ENCODE measurements at regions not wholly inside any gene's neighbourhood (a gene's known extent, or its start where the extent isn't known, plus 50 kb on each side); places are given as distances from the start of the nearest gene placed in this dataset.
"Not testable (repeated sequence)": the region's sequence is repeated elsewhere in the genome, so short reads cannot be mapped to it uniquely, and the experiment has no call there.

DNA sequence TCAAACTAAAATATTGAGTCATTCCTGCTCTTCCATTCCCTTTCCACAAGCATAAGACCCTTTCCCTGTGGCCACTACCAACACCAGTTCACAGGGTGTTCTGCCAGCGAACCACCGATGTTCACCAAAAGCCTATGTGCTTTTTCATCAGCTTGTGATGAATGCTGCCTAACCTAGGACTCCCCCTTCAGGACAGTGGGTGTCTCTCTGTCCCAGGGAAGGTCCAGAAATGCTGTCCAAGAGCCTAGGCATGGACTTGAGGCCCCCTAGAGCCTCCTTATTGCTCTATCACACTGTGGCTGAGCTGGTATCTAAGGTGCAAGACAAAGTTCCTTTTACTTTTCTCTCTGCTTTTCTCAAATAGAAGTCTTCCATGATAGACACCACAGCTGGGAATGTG is 1015.6 kb downstream of the PCDH19 start:
- no peak for DNase-seq

DNA sequence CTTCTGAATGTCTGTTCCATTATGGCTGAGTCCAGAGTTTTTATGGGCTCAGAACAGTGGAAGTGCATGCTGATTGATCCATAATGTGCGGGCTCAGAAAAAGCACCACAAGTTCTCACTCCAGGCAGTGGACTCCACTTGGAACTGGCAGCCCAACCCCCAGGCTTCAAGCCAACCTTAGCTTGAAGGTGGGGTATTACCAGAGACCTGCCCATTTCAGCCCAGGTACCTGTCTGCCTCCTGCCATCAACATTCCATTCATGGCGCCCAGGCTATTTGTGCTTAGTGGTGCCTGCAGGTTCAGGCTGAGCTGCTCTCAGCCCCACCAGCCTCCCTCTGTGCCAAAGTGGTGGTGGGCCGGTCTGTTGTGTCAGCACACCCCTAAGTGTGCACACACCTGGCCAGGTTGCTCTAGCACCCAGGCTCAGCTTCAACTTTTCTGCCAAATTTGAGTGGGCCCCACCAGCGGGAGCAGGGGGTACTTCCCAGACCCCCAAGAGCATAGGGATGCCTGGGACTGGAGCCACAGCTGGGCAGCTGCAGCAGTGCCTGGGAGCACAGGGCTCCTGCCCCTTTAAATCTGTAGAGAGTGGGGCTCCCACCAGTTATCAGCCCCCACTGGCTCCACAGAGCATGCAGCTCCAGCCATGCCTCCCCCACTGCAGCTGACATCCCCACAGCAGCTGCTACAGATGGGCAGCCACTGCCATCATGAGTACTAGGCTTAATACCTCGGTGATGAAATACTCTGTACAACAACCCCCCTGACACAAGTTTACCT is 1025.3 kb downstream of the PCDH19 start:
- no peak for DNase-seq

DNA sequence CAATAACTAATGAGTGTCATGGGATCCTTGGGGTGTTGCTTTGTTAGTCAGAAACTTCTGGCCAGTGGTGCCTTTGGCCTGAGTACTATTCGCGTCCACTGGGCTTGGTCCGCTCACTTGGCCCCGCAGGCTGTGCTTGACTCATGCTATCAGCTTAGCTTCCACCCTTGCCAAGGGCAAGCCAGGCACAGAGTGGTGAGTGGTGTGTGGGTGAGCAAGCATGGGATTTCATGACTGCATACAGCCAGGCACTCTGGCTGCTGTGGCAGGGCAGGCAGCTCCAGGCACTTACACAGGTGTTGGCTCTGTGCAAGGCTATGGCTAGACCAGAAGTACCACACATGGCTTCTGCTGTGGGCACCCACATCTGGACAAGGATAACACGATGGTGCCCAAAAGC is 1026.3 kb downstream of the PCDH19 start:
- no peak for DNase-seq

DNA sequence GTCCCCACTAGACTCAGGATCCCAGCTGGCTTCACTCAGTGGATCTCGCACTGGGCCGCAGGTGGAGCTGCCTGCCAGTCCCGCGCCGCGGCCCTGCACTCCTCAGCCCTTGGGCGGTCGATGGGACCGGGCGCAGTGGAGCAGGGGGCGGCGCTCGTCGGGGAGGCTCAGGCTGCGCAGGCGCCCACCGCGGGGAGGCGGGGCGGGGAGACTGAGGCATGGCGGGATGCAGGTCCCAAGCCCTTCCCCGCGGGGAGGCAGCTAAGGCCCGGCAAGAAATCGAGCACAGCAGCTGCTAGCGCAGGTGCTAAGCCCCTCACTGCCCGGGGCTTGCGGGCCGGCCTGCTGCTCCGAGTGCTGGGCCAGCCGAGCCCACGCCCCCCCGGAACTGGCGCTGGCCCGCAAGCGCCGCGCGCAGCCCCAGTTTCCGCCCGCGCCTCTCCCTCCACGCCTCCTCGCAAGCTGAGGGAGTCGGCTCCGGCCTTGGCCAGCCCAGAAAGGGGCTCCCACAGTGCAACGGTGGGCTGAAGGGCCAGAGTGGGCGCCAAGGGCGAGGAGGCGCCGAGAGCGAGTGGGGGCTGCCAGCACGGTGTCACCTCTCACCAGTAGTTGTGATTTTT is 1038.0 kb downstream of the PCDH19 start:
- no peak for DNase-seq

DNA sequence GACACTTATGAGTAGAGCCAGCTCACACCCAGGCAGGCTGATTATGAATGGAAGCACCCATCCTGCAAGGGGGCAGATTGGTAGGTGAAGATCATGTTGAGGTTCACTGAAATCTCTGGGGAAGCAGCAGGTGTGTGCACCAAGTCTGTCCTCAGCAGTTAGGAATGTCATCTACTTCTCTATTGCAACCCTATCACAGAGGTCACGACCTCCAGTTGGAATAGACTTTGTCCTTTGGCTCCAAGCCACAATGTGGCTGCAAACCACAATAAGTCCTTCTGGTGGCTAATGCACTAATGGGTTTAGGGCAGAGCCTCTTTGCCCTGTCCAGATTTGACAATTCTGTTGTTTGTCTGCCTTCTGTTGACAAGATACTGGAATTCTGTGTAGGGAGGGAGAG is 1056.7 kb downstream of the PCDH19 start:
- no peak for DNase-seq

DNA sequence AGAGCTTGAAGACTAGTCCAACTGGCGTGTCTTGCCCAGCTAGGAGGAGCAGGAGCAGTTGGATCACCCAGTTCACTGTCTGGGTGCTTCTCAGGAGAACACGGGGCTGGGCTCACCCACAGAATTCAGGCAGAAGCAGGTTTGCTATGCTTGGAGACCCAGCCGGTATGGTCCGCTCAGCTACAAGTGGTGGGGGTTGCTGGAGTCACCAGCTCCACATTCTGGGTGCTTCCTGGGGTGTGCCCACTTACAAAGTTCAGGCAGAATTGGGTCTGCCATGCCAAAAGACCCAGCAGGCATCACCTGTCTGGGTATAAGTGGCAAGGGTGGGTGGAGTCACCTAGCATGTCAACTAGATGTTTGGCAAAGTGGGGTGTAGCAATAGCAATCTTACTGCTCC is 1061.8 kb downstream of the PCDH19 start:
- DNase-seq, result no peak

DNA sequence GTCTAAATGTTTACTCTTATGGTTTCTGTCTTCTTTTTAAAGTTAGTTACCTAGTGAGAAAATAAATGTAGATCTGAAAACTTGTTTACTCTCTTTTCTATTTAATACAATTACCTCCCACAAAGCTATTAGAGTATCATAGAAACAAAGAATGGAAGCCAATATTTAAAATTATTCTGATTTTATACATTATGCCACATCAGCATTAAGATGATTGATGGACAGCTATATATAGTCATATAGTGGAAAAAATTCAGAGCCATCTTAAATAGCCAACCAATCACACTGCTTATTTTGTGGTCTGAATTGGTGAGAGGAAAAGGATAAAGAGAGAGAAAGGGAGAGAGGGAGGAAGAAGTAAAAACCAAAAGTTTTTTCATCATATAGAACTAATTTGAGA is 1101.8 kb downstream of the PCDH19 start:
- no peak for DNase-seq

DNA sequence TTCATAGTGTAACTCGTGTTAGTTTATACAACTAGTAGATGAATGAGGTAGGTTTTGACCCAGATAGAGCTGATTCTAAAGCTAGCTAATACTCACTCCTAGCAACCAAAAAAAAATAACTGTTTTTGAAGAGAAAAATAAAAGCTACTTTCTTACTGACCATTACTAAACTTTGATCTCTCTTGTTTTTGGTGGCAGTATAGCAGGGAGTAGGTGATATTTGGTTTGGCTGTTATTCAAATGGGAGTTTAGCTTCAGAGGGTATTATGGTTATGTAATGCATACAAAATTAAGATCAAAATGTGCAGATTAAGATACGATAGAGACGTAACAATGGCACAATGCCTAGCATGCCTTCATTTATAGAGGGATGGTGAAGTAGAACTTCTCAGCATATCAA is 1104.5 kb downstream of the PCDH19 start:
- DNase-seq, result no peak

DNA sequence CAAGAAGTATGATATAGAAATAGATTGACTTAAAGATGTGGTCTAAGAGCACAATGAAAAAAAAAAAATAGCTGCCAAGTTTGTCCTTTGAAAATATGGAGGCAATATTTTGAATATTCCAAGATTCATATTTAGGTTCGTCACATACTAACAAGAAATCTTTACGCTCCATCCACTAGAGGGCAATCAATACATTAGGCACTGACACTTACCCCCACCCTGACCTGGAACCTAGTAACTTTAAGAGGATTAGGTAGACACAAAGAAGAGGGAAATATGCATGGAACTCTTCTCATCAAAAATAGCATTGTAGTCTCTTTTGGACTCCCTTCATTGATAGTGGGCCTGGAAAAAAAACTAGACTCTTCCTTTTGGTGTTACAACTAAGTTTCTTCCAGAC is 1108.1 kb downstream of the PCDH19 start:
- DNase-seq, result no peak

DNA sequence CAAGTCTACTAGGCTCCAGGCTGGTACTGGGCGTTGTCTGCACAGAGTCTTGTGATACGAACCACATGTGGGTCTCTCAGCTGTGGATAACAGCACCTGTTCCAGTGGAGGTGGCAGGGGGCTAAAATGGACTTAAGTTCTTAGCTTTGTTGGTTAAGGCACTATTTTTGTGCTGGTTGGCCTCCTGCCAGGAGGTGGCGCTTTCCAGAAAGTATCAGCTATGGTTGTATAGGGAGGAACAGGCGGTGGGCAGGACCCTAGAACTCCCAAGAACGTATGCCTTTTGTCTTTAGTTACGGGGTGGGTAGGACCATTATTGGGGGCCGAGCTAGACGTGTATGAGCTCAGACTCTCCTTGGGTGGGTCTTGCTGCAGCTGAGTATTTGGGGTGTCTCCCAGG is 1138.4 kb downstream of the PCDH19 start:
- DNase-seq, result no peak

DNA sequence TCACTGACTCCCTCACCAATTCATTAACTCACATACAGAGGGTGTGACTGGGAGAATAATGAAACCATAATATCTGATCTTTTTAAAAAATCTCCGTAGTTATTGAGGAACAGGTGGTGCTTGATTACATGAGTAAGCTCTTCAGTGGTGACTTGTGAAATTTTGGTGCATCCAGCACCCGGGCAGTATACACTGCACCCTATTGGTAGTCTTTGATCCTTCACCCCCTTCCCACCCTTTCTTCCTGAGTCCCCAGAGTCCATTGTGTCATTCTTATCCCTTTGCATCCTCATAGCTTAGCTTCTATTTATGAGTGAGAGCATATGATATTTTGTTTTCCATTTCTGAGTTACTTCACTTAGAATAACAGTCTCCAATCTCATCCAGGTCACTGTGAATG is 1143.8 kb downstream of the PCDH19 start:
- no peak for DNase-seq

DNA sequence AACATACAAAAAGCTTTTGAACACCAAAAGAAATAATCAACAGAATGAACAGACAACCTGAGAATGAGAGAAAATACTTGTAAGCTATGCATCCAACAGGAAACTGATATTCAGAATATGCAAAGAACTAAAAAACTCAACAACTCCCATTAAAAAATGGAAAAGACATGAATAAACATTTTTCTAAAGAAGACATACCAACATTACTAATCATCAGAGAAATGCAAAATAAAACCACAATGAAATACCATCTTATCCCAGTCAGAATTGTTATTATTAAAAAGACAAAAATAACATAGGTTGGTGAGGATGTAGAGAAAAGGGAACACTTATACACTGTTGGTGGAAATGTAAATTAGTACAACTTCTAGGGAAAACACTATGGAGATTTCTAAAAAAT is 1161.9 kb downstream of the PCDH19 start:
- no peak for DNase-seq

DNA sequence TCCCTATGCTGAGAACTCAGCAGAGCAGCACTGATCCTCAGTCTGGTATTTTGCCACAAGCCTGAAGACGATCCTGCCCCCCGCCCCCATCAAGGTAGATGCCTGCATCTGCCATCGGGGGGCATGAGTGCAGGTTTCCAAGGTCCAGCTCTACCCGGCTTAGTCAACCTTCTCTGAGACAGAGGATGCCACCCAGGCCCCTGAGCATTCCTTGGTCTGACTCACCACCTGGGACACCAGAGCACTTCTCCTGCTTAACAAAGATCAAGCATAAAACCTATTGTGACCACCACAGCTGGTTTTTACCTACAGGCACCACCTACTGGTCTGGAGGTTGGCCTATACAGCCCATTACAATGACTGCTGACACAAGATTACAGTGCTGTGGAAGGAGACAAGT is 1168.1 kb downstream of the PCDH19 start:
- DNase-seq, result no peak

DNA sequence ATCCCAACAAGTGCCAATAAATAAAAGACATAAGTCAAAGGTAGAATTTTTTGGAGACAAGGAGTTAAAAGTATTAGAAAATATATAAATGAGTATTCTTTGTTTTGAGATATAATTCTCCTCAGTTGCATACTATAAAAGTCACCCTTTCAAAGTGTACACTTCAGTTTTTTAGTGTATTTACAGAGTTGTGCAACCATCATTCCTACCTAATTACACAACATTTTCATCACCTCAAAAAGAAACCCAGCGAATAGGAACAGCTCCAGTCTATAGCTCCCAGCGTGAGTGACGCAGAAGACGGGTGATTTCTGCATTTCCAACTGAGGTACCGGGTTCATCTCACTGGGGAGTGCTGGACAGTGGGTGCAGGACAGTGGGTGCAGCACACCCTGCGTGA is 1175.7 kb downstream of the PCDH19 start:
- DNase-seq, result not testable (repeated sequence)

DNA sequence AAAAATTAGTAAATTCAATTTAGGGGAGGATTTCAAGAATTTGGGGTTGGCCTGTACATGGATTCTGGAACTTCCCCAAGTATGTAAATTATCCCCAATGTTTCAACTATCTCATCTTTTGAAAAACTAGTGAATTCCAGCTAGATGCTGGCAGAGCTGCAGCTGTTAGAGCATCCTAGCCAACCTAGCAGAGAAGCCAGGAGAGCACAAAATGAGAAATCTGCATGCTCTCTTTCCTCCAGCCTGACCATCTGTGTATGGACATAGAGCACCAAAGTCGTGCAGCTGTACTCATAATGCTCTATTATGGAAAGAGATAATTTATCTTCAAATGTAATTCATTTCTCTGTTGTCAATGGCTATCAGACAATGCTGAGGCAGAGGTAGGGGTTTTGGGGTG is 1217.7 kb downstream of the PCDH19 start:
- DNase-seq, result no peak

DNA sequence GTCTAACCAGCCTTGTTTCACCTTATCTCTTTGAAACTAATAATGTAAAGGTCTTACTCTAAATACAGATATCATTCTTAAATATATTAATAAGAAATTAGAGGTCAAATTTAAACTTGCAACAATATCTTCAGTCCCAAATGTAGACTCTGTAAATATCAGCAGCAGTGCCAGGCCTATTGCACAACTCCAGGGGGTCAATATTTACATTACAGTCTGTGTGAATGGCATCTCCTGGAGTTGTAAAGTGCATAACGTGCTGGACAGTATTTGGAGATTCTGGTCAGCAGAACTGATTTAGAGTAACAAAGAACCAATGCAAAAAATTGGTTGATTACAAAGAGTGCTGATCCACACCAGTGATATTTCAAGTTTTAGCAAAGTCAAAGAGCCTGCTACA is 1225.9 kb downstream of the PCDH19 start:
- DNase-seq, result no peak

DNA sequence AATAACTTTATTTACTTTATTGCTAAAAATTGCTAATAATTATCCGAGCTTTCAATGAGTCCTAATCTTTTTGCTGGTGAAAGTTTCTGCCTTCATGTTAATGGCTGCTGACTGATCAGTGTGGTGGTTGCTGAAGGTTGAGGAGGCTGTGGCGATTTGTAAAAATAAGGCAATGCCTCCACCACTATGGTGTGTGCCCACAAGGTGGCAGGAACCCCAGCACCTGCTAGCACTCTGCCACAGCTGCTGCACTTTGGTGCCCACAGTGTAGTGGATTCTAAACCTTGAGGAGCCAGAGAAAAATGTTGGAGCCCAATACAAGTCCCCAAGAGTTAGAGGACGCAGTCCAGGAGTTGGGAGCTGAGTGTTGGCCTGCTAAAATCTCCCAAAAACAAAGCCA is 1237.1 kb downstream of the PCDH19 start:
- no peak for DNase-seq

DNA sequence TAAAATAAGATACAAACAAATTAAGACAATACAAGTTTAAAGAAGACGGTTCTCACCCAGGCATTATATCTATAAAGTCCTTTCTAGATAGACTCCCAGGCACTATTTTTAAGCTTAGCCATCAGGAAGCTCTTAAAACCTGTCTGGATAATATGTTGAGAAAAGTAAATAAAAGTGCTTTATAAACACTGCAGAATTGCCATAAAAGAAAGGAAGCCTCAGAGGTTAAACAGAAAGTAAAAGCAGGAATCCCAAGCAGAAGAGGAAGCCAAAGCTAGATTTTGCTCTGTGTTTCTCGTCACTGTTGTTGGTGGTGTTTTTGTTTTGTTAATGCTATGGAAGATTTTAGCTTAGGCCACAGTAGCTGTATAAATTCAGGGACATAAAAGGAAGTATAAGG is 1267.3 kb downstream of the PCDH19 start:
- DNase-seq, result no peak

DNA sequence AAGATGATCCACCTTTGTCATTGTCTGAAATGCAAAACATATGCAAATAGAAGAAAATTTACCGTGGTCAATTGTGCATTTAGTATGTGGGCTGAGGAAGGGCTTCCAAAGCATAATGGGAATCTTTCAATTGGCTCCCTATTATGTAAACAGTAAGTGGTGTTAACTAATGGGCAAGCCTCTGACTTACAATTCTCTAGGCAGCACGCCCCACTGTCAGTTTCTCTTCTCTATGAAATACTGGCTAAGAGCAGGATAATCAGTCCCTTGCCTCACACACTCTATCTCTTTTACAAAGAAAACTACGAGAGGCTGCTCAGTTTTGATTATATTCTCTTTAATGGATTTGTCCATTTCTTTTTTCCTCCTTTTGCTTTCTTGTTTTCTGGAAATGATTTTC is 1272.6 kb downstream of the PCDH19 start:
- DNase-seq, result no peak

DNA sequence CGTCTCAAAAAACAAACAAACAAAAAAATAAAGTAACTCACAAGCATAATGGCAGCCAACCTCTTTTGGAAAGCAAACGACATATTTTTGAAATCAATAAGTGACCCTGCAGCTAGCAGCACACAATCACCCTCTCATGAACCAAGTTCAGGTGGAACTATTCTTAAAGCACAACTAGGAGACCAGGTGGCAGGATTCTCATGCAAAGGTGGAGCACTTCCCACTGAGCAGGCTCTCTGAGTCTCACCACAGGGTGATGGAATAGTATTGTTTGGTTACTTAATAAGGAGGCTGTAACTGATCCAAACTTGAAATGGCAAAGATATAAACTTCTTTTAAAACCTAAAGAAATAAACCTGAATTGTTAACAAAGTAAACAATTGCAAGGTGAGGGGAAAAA is 1293.1 kb downstream of the PCDH19 start:
- no peak for DNase-seq

DNA sequence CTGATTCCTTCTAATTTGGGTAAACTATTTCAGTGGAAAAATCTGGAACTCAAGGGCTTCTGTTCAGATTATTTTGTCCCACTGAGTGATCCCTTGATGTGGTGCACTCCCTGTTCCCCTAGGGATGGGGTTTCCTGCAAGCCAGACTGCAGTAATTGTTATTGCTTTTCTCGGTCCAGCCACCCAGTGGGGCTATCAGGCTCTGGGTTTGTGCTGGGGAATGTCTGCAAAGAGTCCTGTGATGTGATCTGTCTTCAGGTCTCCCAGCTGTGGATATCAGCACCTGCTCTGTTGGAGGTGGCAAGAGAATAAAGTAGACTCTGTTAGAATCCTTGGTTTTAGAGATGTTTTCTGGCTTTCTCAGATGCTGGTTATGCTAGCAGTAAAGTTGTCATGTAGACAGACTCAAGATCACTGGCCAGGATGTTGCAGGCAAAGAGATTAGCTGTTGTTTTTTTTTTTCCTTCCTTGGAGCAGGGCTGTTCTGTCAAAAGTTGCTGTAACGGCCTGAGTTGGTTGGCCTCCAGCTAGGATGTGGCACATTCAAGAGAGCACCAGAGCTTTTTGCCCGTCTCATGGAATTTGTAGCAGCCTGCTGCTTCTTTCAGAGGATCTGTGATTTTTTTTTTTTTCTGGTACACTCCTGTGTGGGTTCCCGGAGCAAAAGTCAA is 1314.0 kb downstream of the PCDH19 start:
- DNase-seq, result no peak

DNA sequence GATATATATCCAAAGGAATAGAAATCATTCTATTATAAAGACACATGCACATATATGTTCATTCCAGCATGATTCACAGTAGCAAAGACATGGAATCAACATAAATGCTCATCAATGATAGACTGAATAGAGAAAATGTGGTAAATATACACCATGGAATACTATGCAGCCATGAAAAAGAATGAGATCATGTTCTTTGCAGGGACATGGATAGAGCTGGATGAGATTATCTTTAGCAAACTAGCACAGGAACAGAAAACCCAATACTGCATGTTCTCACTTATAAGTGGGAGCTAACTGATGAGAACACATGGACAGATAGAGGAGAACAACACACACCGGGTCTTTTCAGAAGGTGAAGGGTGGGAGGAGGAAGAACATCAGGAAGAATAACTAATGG is 1318.6 kb downstream of the PCDH19 start:
- no peak for DNase-seq

DNA sequence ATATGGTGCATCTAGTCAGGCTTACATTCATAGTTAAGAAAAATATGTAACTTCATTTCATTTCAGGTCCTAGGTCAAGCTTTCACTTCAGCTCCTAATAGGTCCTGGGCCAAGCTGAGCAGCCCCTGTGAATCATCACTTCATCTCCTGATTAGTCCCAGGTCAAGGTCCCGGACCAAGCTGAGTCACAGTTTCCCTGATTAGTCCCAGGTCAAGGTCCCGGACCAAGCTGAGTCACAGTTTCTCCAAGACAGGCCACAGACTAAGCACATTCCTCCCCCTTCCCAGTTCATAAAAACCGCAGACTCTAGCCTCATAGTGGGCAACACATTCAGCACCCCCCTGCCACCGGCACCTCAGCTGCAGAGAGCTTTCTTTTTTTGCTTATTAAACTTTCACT is 1331.8 kb downstream of the PCDH19 start:
- DNase-seq, result no peak

DNA sequence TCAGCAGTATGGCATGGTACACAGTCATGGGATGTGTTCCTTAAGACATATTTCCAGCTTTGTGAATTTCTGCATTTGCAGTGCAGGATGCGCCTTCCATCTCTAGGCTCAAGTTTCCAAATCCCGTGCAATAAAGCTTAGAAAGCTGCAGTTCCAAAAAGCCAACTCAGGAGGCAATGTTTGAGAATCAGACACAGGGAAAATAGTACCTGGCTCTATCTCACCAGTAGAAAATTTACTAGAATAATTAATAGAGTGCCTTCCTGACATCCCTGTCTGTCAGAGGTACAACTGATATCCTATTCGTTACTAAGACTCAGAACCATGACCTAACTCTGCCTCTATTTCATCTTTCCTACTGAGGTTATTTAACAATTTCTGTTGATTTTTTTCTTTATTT is 1333.0 kb downstream of the PCDH19 start:
- no peak for DNase-seq
